ENCODE measurements at regions not wholly inside any gene's neighbourhood (a gene's known extent, or its start where the extent isn't known, plus 50 kb on each side); places are given as distances from the start of the nearest gene placed in this dataset.
A peak's percentile ranks its signal among the peaks of the same experiment; 100 is the strongest.

DNA sequence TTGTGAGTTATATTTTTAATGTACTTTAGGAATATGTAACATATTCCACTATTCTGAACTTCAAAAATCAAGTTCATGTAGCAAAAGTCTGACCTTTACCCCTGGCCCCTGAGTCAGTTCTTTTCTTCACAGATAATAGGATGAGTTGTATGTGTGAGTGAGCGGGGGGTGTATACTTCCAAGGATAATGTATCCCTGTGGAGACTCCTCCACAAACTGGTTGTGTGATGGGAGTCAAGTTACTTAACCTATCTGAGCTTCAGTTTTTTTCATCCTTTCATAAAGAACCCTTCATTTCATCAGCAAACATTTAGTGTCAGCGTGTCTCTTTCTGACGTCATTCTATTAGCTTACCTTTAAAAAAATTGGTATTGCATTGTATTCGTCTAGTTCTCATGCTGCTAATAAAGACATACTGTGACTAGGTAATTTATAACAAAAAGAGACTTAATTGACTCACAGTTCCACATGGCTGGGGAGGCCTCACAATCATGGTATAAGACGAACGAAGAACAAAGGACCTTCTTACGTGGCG, 288.1 kb upstream of the GPC6 start:
- Mint-ChIP-seq H3K27me3 (no peaks in the 10 kb centered on the region), H3K36me3 (no peaks in the 10 kb centered on the region), H3K9me3 (peaks cover 5% of the 10 kb centered on the region), H3K4me1 (ENCODE audit: low read depth in 2 of 2) (no peaks in the 10 kb centered on the region), H3K27ac (no peak overlapping the region), H3K4me3 (no peak overlapping the region)
- no peak for ATAC-seq
- DNase-seq (ENCODE audit: low spot score), result no peak

DNA sequence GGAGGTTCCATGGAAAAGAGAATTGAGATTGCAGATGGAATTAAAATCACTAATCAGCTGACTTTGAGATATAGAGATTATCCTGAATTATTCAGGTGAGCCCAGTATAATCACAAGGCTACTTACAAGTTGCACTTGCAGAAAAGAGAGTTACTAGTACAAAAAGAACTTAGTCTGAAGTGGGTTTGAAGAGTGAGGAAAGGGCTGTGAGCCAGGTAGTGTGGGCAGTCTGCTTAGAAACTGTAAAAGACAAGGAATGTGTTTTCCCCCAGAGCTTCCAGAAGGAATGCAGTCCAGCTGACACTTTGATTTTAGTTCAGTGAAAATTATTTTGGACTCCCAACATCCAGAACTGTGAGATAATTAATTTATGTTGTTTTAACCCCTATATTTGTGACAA, 285.4 kb upstream of the GPC6 start:
- Mint-ChIP-seq H3K27me3 (no peaks in the 10 kb centered on the region), H3K9me3 (peaks cover 9% of the 10 kb centered on the region), H3K4me3 (no peak overlapping the region), H3K27ac (no peak overlapping the region), H3K36me3 (no peaks in the 10 kb centered on the region), H3K4me1 (ENCODE audit: low read depth in 2 of 2) (no peaks in the 10 kb centered on the region)
- DNase-seq (ENCODE audit: low spot score) (no peak), ATAC-seq (no peak)

DNA sequence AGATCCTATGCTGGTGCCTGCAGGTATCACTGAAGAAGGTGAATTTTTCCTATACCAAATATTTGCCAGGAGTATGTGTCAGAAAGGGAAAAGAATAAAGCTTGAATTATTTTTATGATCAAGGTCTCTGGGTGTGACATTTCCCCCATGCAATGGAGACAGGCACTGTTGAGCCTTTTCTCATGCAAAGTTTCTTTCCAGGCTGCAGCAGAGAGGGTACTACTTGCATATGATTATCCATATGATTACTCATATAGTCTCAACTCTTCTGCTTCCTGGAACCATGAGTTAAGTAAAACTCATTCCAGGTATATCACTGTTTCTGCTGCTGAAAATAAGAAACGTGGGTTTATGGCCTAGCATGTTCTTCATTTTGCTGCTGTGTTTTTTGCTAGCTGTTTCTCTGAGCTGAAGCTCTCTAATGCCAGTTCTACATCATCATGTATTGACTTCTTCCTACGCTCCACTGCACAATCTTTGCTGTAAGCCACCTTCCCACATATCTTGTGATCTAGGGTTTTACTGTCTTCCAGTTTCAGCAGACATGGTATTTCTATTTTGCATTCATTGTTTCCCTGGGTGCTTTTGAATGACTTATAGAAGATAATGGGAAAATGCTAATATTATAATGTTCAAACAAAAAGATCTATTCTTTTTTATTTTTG, 278.7 kb upstream of the GPC6 start:
- peaks cover 20% of the 10 kb centered on the region for H3K9me3 Mint-ChIP-seq

DNA sequence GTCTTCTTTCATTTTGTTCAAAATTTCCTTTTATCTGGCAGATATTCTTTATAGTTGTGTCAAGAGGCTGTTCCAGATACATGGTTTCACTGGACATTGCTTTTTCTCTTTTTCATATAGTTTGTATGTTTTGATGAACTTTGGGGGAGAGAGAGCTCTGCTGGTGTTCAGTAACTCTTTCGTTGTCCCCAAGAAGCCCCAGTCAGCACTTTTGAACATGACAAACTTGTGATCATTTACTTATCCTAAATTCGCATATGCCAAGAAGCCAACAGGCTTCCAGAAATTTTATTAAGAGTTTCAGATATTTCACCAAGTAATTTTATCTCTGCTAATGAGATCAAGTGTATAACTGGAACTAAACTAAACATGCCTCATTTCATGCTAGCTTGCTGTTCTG, 275.8 kb upstream of the GPC6 start:
- no peak for DNase-seq (ENCODE audit: low spot score)
- Mint-ChIP-seq H3K36me3 (no peaks in the 10 kb centered on the region), H3K27me3 (no peaks in the 10 kb centered on the region), H3K4me1 (ENCODE audit: low read depth in 2 of 2) (no peaks in the 10 kb centered on the region), H3K4me3 (no peak overlapping the region), H3K27ac (no peak overlapping the region), H3K9me3 (peaks cover 20% of the 10 kb centered on the region)
- no peak for ATAC-seq

More for the DNA sequence above, 278.7 kb upstream of the GPC6 start:
- no peak for DNase-seq (ENCODE audit: low spot score)
- Mint-ChIP-seq H3K4me3 (no peak overlapping the region), H3K4me1 (ENCODE audit: low read depth in 2 of 2) (no peaks in the 10 kb centered on the region), H3K36me3 (no peaks in the 10 kb centered on the region), H3K27me3 (no peaks in the 10 kb centered on the region), H3K27ac (no peak overlapping the region)
- ATAC-seq, result no peak

DNA sequence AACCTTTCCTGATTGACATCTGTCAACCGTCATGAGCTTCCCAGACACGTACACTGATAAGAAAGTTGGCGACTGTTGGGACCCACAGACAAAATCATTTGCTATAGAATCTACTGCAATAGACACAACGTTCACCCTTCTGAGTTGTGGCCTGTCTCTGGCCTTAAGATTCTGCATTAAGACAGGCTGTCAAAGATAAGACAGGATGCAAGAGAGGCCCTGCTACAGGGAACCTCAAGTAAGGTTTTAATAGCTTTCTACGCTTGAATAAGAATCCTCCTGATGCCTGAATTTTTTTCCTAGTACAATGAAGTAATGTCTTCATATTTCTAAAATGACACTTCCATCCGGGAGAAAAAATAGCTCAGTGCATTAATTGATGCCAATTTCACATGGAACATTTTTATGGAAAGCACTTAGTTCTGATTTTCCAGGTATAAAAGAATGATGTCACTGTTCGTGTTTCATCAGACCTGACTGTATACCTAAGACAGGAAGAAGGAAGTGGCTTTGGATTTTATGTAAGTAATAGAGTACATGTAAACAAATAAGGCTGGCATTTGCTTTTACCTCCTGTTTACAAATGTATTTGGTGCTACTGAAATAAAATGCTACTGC, 275.2 kb upstream of the GPC6 start:
- H3K4me1 Mint-ChIP-seq (ENCODE audit: low read depth in 2 of 2), result no peaks in the 10 kb centered on the region
- H3K36me3 Mint-ChIP-seq, result no peaks in the 10 kb centered on the region
- DNase-seq (ENCODE audit: low spot score) (no peak), ATAC-seq (no peak)
- H3K9me3 Mint-ChIP-seq, result peaks cover 22% of the 10 kb centered on the region
- H3K27me3 Mint-ChIP-seq, result no peaks in the 10 kb centered on the region
- H3K4me3 Mint-ChIP-seq, result no peak overlapping the region
- no peak overlapping the region for H3K27ac Mint-ChIP-seq

DNA sequence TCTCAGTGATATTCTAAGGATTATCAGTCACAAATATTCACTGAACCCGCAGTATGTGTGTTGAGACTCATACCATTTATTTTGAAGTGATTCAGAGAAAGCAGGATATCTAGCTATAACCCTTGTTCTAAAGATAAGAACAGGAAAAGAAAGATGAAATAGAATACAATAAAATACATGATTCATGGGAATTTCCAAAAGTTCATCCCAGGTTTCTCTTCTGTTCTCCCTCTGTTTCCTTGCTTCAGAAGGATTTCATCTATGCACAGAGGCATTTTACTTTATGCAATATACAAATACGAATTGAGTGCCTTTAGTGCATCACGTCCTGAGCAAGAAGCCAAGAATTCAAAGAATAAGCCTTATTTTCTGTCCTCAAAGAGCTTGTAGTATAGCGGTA, 274.4 kb upstream of the GPC6 start:
- peaks cover 19% of the 10 kb centered on the region for H3K9me3 Mint-ChIP-seq

DNA sequence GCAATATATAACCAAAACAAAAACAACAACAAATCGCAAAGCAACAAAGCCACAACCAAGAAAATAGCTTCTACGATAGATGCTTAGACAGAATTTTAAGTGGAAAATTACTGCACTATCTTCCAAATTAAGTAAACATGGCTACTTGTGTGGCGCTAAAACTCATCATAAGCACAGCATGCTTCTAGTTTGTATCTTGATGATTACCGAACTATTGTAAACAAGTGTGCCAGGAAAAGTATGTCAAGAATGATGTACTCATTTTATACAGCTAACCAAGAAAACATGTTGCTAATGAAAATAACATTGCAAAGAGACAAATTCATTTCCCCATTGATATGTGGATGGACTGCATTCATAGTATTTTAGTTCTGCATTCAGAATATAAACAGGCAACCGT, 271.9 kb upstream of the GPC6 start:
- DNase-seq (ENCODE audit: low spot score) (no peak), ATAC-seq (no peak)
- H3K9me3 Mint-ChIP-seq, result peaks cover 24% of the 10 kb centered on the region
- no peaks in the 10 kb centered on the region for H3K4me1 Mint-ChIP-seq (ENCODE audit: low read depth in 2 of 2)
- H3K27ac Mint-ChIP-seq, result no peak overlapping the region
- no peak overlapping the region for H3K4me3 Mint-ChIP-seq
- no peaks in the 10 kb centered on the region for H3K27me3 Mint-ChIP-seq
- H3K36me3 Mint-ChIP-seq, result peaks cover 6% of the 10 kb centered on the region

More for the DNA sequence above, 274.4 kb upstream of the GPC6 start:
- ATAC-seq, result no peak
- H3K36me3 Mint-ChIP-seq, result no peaks in the 10 kb centered on the region
- no peaks in the 10 kb centered on the region for H3K27me3 Mint-ChIP-seq
- no peak overlapping the region for H3K4me3 Mint-ChIP-seq
- H3K27ac Mint-ChIP-seq, result no peak overlapping the region
- no peaks in the 10 kb centered on the region for H3K4me1 Mint-ChIP-seq (ENCODE audit: low read depth in 2 of 2)
- no peak for DNase-seq (ENCODE audit: low spot score)

DNA sequence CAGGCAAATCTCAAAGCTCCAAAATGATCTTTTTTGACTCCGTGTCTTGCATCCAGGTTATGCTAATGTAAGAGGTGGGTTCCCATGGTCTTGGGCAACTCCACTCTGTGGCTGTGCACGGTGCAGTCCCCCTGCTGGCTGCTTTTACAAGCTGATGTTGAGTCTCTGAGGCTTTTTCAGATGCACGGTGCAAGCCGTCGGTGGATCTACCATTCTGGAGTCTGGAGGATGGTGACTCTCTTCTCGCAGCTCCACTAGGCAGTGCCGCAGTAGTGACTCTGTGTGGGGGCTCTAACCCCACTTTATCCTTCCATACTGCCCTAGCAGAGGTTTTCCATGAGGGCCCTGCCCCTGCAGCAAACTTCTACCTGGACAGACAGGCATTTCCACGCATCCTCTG, 266.8 kb upstream of the GPC6 start:
- Mint-ChIP-seq H3K9me3 (peaks cover 21% of the 10 kb centered on the region), H3K4me3 (no peak overlapping the region), H3K27ac (no peak overlapping the region), H3K36me3 (peaks cover 12% of the 10 kb centered on the region), H3K4me1 (ENCODE audit: low read depth in 2 of 2) (no peaks in the 10 kb centered on the region), H3K27me3 (no peaks in the 10 kb centered on the region)
- no peak for DNase-seq (ENCODE audit: low spot score)
- no peak for ATAC-seq

DNA sequence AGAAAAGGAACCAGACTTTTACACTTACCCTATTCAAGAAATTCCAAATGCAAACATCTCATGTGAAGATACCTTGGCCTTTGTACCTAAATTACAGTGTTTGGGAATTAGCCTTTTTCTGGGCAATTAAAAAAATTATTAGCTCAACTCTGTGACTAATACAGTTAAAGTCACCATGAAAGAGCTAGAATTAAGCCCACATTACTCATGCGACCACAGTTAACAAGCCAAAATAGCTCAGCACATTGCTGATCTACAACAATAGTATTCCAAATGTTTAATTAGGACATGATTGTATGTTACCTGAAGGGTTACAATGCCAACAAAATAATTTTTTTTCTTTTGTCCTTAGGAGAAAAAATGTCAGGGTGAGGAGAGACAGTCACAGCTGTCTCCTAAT, 263.6 kb upstream of the GPC6 start:
- Mint-ChIP-seq H3K4me1 (ENCODE audit: low read depth in 2 of 2) (no peaks in the 10 kb centered on the region), H3K9me3 (peaks cover 14% of the 10 kb centered on the region), H3K4me3 (no peak overlapping the region), H3K27ac (no peak overlapping the region), H3K27me3 (no peaks in the 10 kb centered on the region), H3K36me3 (peaks cover 12% of the 10 kb centered on the region)
- no peak for DNase-seq (ENCODE audit: low spot score)
- no peak for ATAC-seq

DNA sequence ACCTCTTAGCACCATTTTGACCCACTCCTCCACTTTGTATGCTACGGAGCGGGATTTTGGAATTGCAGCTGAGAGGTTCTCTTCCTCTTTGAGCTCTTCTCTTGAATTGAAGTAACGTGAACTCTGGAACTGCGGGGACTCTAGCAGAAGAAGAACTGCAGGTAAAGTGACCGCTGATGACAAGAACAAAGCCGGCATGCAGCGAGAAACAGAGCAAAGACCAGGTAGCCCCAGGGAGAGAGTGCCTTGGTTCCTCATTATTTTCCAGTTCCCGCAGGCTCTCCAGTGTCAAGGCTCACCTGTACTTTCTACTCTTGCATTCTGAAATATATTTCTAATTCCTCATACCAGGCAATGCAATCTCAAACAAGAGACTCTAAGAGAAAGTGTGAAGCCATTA, 260.3 kb upstream of the GPC6 start:
- Mint-ChIP-seq H3K4me3 (no peak overlapping the region), H3K27ac (no peak overlapping the region), H3K9me3 (peaks cover 13% of the 10 kb centered on the region), H3K27me3 (no peaks in the 10 kb centered on the region), H3K36me3 (no peaks in the 10 kb centered on the region), H3K4me1 (ENCODE audit: low read depth in 2 of 2) (no peaks in the 10 kb centered on the region)
- DNase-seq (ENCODE audit: low spot score) (no peak), ATAC-seq (no peak)

DNA sequence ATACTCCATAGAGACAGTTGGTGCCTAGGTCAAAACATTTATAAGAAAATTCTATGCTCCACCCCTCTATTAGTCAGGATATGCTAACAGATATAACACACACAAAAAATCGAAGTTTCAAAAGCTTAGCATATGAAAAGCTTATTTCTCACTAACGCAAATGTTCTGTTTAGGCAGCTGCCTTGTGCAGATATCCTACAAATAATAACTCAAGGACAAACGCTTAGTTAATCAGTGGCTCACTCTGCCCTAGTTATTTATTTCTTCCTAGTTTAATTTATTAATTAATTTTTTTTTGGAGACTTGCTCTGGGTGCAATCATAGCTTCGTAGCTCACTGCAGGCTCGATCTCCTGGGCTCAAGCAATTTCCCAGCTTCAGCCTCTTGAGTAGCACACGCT, 259.7 kb upstream of the GPC6 start:
- Mint-ChIP-seq H3K36me3 (no peaks in the 10 kb centered on the region), H3K9me3 (peaks cover 10% of the 10 kb centered on the region), H3K4me1 (ENCODE audit: low read depth in 2 of 2) (no peaks in the 10 kb centered on the region), H3K27ac (no peak overlapping the region), H3K4me3 (no peak overlapping the region), H3K27me3 (no peaks in the 10 kb centered on the region)
- ATAC-seq (no peak), DNase-seq (ENCODE audit: low spot score) (no peak)

DNA sequence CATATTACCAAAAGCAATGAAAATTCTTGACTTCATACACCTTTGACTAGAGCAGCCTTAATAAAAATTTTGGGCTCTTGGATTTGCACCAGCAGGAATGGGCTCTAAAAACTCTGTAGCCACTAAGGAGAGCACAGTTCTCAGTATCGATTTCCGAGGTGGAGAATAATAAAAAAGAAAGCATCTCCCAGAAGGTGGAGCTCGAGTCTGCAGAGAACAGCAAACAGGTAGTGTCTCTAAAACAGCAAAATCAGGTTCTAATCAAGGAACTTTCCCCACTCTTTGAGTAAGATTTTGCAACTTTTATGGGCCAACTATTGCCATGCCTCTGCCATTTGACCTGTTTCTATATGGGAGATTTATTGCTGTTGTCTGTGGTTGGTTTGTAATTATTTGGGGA, 258.7 kb upstream of the GPC6 start:
- ATAC-seq, result no peak

DNA sequence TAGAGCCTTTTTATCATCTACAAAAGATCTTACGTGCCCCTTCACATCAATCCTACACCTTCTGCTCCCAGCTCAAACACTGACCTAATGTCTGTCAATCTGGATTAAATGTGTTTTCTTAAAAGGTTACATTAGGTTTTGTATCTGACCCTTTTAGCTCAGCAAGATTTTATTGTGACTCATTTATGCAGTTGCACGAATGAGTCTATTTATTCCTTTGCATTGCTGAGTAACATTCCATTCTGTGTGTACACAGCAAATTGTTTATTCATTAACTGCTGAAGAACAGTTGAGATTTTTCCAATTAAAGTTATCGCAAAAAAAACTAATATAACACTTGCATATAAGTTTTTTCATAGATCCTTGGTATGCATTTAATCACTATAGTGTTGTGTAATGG, 253.9 kb upstream of the GPC6 start:
- no peak for DNase-seq (ENCODE audit: low spot score)
- no peak for ATAC-seq
- H3K4me1 Mint-ChIP-seq (ENCODE audit: low read depth in 2 of 2), result no peaks in the 10 kb centered on the region
- H3K27ac Mint-ChIP-seq, result no peak overlapping the region
- H3K36me3 Mint-ChIP-seq, result no peaks in the 10 kb centered on the region
- H3K27me3 Mint-ChIP-seq, result no peaks in the 10 kb centered on the region
- peaks cover 14% of the 10 kb centered on the region for H3K9me3 Mint-ChIP-seq
- no peak overlapping the region for H3K4me3 Mint-ChIP-seq

More for the DNA sequence above, 258.7 kb upstream of the GPC6 start:
- Mint-ChIP-seq H3K36me3 (no peaks in the 10 kb centered on the region), H3K27me3 (no peaks in the 10 kb centered on the region), H3K9me3 (peaks cover 13% of the 10 kb centered on the region), H3K4me1 (ENCODE audit: low read depth in 2 of 2) (no peaks in the 10 kb centered on the region), H3K4me3 (no peak overlapping the region), H3K27ac (no peak overlapping the region)
- no peak for DNase-seq (ENCODE audit: low spot score)

DNA sequence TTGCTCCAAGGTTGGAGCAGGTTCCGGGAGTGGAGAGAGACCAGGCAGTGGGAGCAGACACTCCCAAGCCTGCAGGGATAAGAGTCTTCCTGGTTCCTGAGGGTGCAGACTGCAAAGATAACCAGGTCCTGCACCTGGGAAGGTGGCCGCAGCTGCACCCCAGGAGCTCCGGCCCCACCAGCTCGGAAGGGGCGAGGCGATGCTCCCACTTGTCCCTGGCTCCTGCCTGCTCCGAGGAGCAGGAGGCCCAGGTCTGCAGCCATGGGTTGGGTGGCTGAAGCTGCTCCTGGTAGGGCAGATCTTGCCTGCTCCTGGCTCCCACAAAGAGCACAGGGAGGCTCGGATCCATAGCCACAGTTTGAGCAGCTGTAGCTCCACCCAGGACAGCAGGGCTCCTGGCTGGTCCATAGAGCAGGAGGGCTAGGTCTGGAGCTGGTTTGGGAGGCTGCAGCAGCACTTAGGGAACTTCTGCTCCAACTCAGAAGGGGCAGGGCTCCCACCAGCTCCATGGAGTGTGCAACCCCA, 251.6 kb upstream of the GPC6 start:
- DNase-seq (ENCODE audit: low spot score) (no peak), ATAC-seq (peak in 1 of 2 donors; percentile 20)
- H3K4me1 Mint-ChIP-seq (ENCODE audit: low read depth in 2 of 2), result no peaks in the 10 kb centered on the region
- H3K4me3 Mint-ChIP-seq, result no peak overlapping the region
- peaks cover 10% of the 10 kb centered on the region for H3K9me3 Mint-ChIP-seq
- H3K36me3 Mint-ChIP-seq, result no peaks in the 10 kb centered on the region
- no peak overlapping the region for H3K27ac Mint-ChIP-seq
- no peaks in the 10 kb centered on the region for H3K27me3 Mint-ChIP-seq

Data from natural killer cell treated with Interleukin-12 subunit alpha and Interleukin-12 subunit beta and Interleukin-15 and Interleukin-18, amount 100 ng/mL, for 72 hours (primary cell).